MCF 10A (cell line): ENCODE measurements at regions not wholly inside any gene's neighbourhood (a gene's known extent, or its start where the extent isn't known, plus 50 kb on each side); places are given as distances from the start of the nearest gene placed in this dataset.

ENCODE experiments used
- BruUV-seq: library from RNA; stranded (reverse); fragments of 400-500 nt; replicated peaks from 2 replicates; lab custom pipeline; 2021; lab: Mats Ljungman, UMichigan
- CTCF ChIA-PET: fragments of 300-600 bp; sonication (Branson Sonifier 250); formaldehyde crosslinking; extraction: SDS; loops from one replicate; lab custom pipeline; 2021; ENCODE audit warnings: antibody characterized with exemption, inconsistent platforms; lab: Yijun Ruan, JAX
- POLR2A ChIA-PET: fragments of 300-600, 350-650 bp; sonication (Branson Sonifier 250); formaldehyde crosslinking; extraction: SDS; loops from one replicate; lab custom pipeline; 2020; ENCODE audit warnings: antibody characterized with exemption, inconsistent platforms; lab: Yijun Ruan, JAX
- DNase-seq: peaks from one replicate; pipeline ENCODE4 v3.0.0-alpha.2; 2018; ENCODE audit not compliant: unreplicated experiment
- H3K27ac Mint-ChIP-seq: one replicate; pipeline ENCODE4 v1.8.0; 2022; ENCODE audit warnings: mild to moderate bottlenecking, low read depth, mixed read lengths; ENCODE audit not compliant: unreplicated experiment
- H3K27me3 Mint-ChIP-seq: one replicate; pipeline ENCODE4 v1.8.0; 2022; ENCODE audit warnings: mixed read lengths; ENCODE audit not compliant: insufficient read depth, unreplicated experiment
- H3K36me3 Mint-ChIP-seq: one replicate; pipeline ENCODE4 v1.8.0; 2022; ENCODE audit warnings: mild to moderate bottlenecking, moderate library complexity, mixed read lengths; ENCODE audit not compliant: insufficient read depth, unreplicated experiment
- H3K4me1 Mint-ChIP-seq: one replicate; pipeline ENCODE4 v1.8.0; 2022; ENCODE audit warnings: mixed read lengths; ENCODE audit not compliant: insufficient read depth, unreplicated experiment
- H3K4me3 Mint-ChIP-seq: one replicate; pipeline ENCODE4 v1.8.0; 2022; ENCODE audit warnings: mild to moderate bottlenecking, moderate library complexity, mixed read lengths; ENCODE audit not compliant: unreplicated experiment
- H3K9me3 Mint-ChIP-seq: one replicate; pipeline ENCODE4 v1.8.0; 2022; ENCODE audit warnings: mixed read lengths; ENCODE audit not compliant: unreplicated experiment
- CTCF ChIP-seq: fragments of 200-600 bp; IDR thresholded peaks from one replicate; pipeline ENCODE4 v1.8.0; 2022; ENCODE audit warnings: antibody characterized with exemption, mild to moderate bottlenecking; ENCODE audit not compliant: unreplicated experiment
- intact Hi-C: fragments of 100-400 bp; cut with micrococcal nuclease; formaldehyde crosslinking; loops from 2 replicates; pipeline ENCODE4 v1.14.1; 2022

- no peak overlapping the region for H3K4me3 Mint-ChIP-seq
- H3K36me3 Mint-ChIP-seq = no peaks in the 10 kb centered on the region
- no TSS peak for BruUV-seq
- H3K9me3 Mint-ChIP-seq = peaks cover 8% of the 10 kb centered on the region
- intact Hi-C loops = no loop called here
- ChIA-PET CTCF (no interaction called here), POLR2A (no interaction called here)
- H3K4me1 Mint-ChIP-seq = no peaks in the 10 kb centered on the region
- peaks cover 21% of the 10 kb centered on the region for H3K27me3 Mint-ChIP-seq
- no peak for TF ChIP-seq CTCF
- H3K27ac Mint-ChIP-seq = no peak overlapping the region
- DNase-seq = no peak
Observed at GRCh38 chr17:51572115-51572514, 311.8 kb downstream of the UTP18 start.
